H1 (cell line): ENCODE measurements at regions not wholly inside any gene's neighbourhood (a gene's known extent, or its start where the extent isn't known, plus 50 kb on each side); places are given as distances from the start of the nearest gene placed in this dataset.

Experiments
- CTCF ChIA-PET: fragments of 300-600 bp; sonication (Branson Sonifier 250); formaldehyde crosslinking; loops from one replicate; lab custom pipeline; 2021; ENCODE audit not compliant: partially characterized antibody; lab: Charles Lee
- POLR2A ChIA-PET: fragments of 300-600 bp; sonication (Branson Sonifier 250); formaldehyde crosslinking; loops from one replicate; lab custom pipeline; 2021; ENCODE audit warnings: inconsistent platforms; ENCODE audit not compliant: partially characterized antibody; lab: Charles Lee
- DNase-seq, 2 experiments: peaks; one replicate each; pipeline versions ENCODE4 v3.0.0 to v3.0.0-alpha.2; 2010 to 2022; ENCODE audit warnings: low spot score in 2 of 2, low read depth in 1 of 2, mixed read lengths in 1 of 2
- FAIRE-seq: peaks from 2 replicates; lab custom pipeline; 2011; peaks lifted over from hg19 to GRCh38; lab: Jason Lieb, UNC
- H2AFZ ChIP-seq: 2 replicates; pipeline ENCODE4 v1.8.1; 2012; ENCODE audit warnings: low read length, inconsistent platforms
- H2AK5ac ChIP-seq: 2 replicates; pipeline ENCODE4 v1.6.1; 2013; ENCODE audit warnings: low read depth, low read length
- H2BK120ac ChIP-seq: replicated peaks from 2 replicates; pipeline ENCODE3; 2013; ENCODE audit warnings: low read depth, low read length, inconsistent platforms
- H2BK12ac ChIP-seq: 2 replicates; pipeline ENCODE4 v1.6.1; 2013; ENCODE audit warnings: low read depth, low read length
- H2BK15ac ChIP-seq: 2 replicates; pipeline ENCODE4 v1.6.1; 2013; ENCODE audit warnings: low read length
- H2BK20ac ChIP-seq: 2 replicates; pipeline ENCODE4 v1.6.1; 2013; ENCODE audit warnings: low read length
- H2BK5ac ChIP-seq: 2 replicates; pipeline ENCODE4 v1.6.1; 2013; ENCODE audit warnings: low read depth, low read length
- H3K14ac ChIP-seq: 2 replicates; pipeline ENCODE4 v1.6.1; 2013; ENCODE audit warnings: inconsistent platforms; ENCODE audit not compliant: insufficient read length
- H3K18ac ChIP-seq: 2 replicates; pipeline ENCODE4 v1.6.1; 2013; ENCODE audit warnings: low read length; ENCODE audit errors: extremely low read depth
- H3K23ac ChIP-seq: 2 replicates; pipeline ENCODE4 v1.6.1; 2013; ENCODE audit warnings: inconsistent platforms; ENCODE audit not compliant: insufficient read length
- H3K23me2 ChIP-seq: 2 replicates; pipeline ENCODE4 v1.6.1; 2013; ENCODE audit warnings: low read depth, low read length
- H3K27ac ChIP-seq: 2 replicates; pipeline ENCODE4 v1.6.1; 2011; ENCODE audit warnings: low read depth, low read length, inconsistent platforms
- H3K27me3 ChIP-seq, 4 experiments: replicated peaks in 1 of 4; 1 replicate in 1 of 4; 2 replicates in 3 of 4; pipeline versions ENCODE4 v1.6.1 to v1.8.1; 2011 to 2013; ENCODE audit warnings: low read length in 3 of 4, mild to moderate bottlenecking in 3 of 4, inconsistent platforms in 2 of 4, mixed read lengths in 2 of 4, moderate library complexity in 1 of 4; ENCODE audit not compliant: control insufficient read depth in 3 of 4, insufficient read depth in 3 of 4; ENCODE audit errors: extremely low read depth in 1 of 4
- H3K36me3 ChIP-seq, 4 experiments: 2 replicates each; pipeline versions ENCODE4 v1.6.1 to v1.8.1; 2011 to 2013; ENCODE audit warnings: mild to moderate bottlenecking in 4 of 4, low read length in 3 of 4, moderate library complexity in 2 of 4, control low read depth in 1 of 4, inconsistent platforms in 1 of 4; ENCODE audit not compliant: insufficient read depth in 4 of 4, control insufficient read depth in 2 of 4
- H3K4ac ChIP-seq: replicated peaks from 2 replicates; pipeline ENCODE3; 2013; ENCODE audit warnings: low read length, low read depth, mixed read lengths, inconsistent platforms; ENCODE audit not compliant: insufficient read length
- H3K4me1 ChIP-seq, 4 experiments: replicated peaks in 1 of 4; 1 replicate in 1 of 4; 2 replicates in 3 of 4; pipeline versions ENCODE4 v1.6.1 to v1.8.1; 2011 to 2013; ENCODE audit warnings: low read length in 3 of 4, inconsistent platforms in 2 of 4, mixed read lengths in 1 of 4; ENCODE audit not compliant: insufficient read depth in 4 of 4, control insufficient read depth in 3 of 4
- H3K4me2 ChIP-seq, 2 experiments: 2 replicates each; pipeline versions ENCODE4 v1.6.1 to v1.8.1; 2011 to 2013; ENCODE audit warnings: low read depth in 2 of 2, low read length in 2 of 2, control low read depth in 1 of 2, inconsistent platforms in 1 of 2, mild to moderate bottlenecking in 1 of 2; ENCODE audit not compliant: insufficient read depth in 1 of 2
- H3K4me3 ChIP-seq, 4 experiments: fragments of 200-600, 300-600 bp in 1 of 4; sonication (generic), shearing (Covaris generic), sonication (Bioruptor Twin) in 1 of 4; 2 replicates each; pipeline versions ENCODE4 v1.5.1 to v1.8.1; 2011 to 2016; ENCODE audit warnings: low read length in 4 of 4, low read depth in 3 of 4, control low read depth in 2 of 4, inconsistent platforms in 2 of 4, mild to moderate bottlenecking in 2 of 4, mixed read lengths in 1 of 4, moderate library complexity in 1 of 4; ENCODE audit not compliant: insufficient read depth in 2 of 4; ENCODE audit errors: extremely low read depth in 1 of 4
- H3K56ac ChIP-seq: replicated peaks from 2 replicates; pipeline ENCODE3; 2013; ENCODE audit warnings: low read depth, mild to moderate bottlenecking, mixed read lengths, low read length, inconsistent platforms; ENCODE audit not compliant: insufficient read length
- H3K79me1 ChIP-seq: 2 replicates; pipeline ENCODE4 v1.6.1; 2013; ENCODE audit warnings: low read depth, low read length, control low read depth
- H3K79me2 ChIP-seq, 2 experiments: 2 replicates each; pipeline versions ENCODE4 v1.6.1 to v1.8.1; 2012 to 2013; ENCODE audit warnings: low read length in 2 of 2, mild to moderate bottlenecking in 2 of 2, inconsistent platforms in 1 of 2; ENCODE audit not compliant: insufficient read depth in 2 of 2, control insufficient read depth in 1 of 2
- H3K9ac ChIP-seq, 4 experiments: replicated peaks in 1 of 4; 1 replicate in 1 of 4; 2 replicates in 3 of 4; pipeline versions ENCODE4 v1.6.1 to v1.8.1; 2011 to 2013; ENCODE audit warnings: low read depth in 3 of 4, low read length in 3 of 4, control low read depth in 2 of 4, mild to moderate bottlenecking in 2 of 4, moderate library complexity in 2 of 4, inconsistent platforms in 1 of 4; ENCODE audit errors: extremely low read depth in 1 of 4
- H3K9me3 ChIP-seq, 2 experiments: 2 replicates each; pipeline versions ENCODE4 v1.6.1 to v1.8.1; 2012 to 2013; ENCODE audit warnings: mild to moderate bottlenecking in 2 of 2, moderate library complexity in 2 of 2, control low read depth in 1 of 2, inconsistent platforms in 1 of 2, low read depth in 1 of 2, low read length in 1 of 2, mixed read lengths in 1 of 2; ENCODE audit not compliant: insufficient read depth in 2 of 2
- H4K20me1 ChIP-seq, 2 experiments: replicated peaks in 1 of 2; 2 replicates each; pipeline versions ENCODE3 to v1.8.1; 2011 to 2013; ENCODE audit warnings: inconsistent platforms in 2 of 2, low read length in 2 of 2, mild to moderate bottlenecking in 1 of 2; ENCODE audit not compliant: insufficient read depth in 2 of 2, control insufficient read depth in 1 of 2
- H4K5ac ChIP-seq: 2 replicates; pipeline ENCODE4 v1.6.1; 2013; ENCODE audit warnings: low read length, low read depth, mixed read lengths, inconsistent platforms; ENCODE audit not compliant: insufficient read length
- H4K8ac ChIP-seq: 2 replicates; pipeline ENCODE4 v1.8.0; 2013; ENCODE audit warnings: mild to moderate bottlenecking, moderate library complexity, low read length, inconsistent platforms; ENCODE audit not compliant: insufficient read depth; ENCODE audit errors: extremely low read depth
- H4K91ac ChIP-seq: replicated peaks from 2 replicates; pipeline ENCODE3; 2013; ENCODE audit warnings: low read length, mixed read lengths, inconsistent platforms; ENCODE audit not compliant: insufficient read length
- CEBPB ChIP-seq: IDR thresholded peaks from 2 replicates; pipeline ENCODE4 v1.6.1; 2012; ENCODE audit warnings: low read depth, low read length
- CHD2 ChIP-seq: IDR thresholded peaks from 2 replicates; pipeline ENCODE4 v1.6.1; 2012; ENCODE audit warnings: low read length, improper control_type of control experiment
- CREB1 ChIP-seq: IDR thresholded peaks from 2 replicates; pipeline ENCODE4 v1.6.1; 2012; ENCODE audit warnings: inconsistent platforms
- E2F6 ChIP-seq: IDR thresholded peaks from 2 replicates; pipeline ENCODE4 v1.6.1; 2012; ENCODE audit warnings: inconsistent platforms
- EP300 ChIP-seq, 2 experiments: IDR thresholded peaks; 1 replicate in 1 of 2; 2 replicates in 1 of 2; pipeline ENCODE4 v1.6.1; 2011 to 2012; ENCODE audit warnings: low read depth in 2 of 2, low read length in 2 of 2, mild to moderate bottlenecking in 2 of 2, borderline replicate concordance in 1 of 2, inconsistent platforms in 1 of 2, moderate library complexity in 1 of 2
- GTF2F1 ChIP-seq: IDR thresholded peaks from 2 replicates; pipeline ENCODE4 v1.6.1; 2012; ENCODE audit warnings: low read depth, low read length, improper control_type of control experiment, borderline replicate concordance
- HDAC2 ChIP-seq, 2 experiments: fragments of 300-600 bp in 1 of 2; sonication (generic) in 1 of 2; IDR thresholded peaks; 2 replicates each; pipeline ENCODE4 v1.6.1; 2011 to 2012; ENCODE audit warnings: low read depth in 2 of 2, low read length in 2 of 2, mild to moderate bottlenecking in 2 of 2, moderate library complexity in 2 of 2, borderline replicate concordance in 1 of 2, inconsistent platforms in 1 of 2
- NANOG ChIP-seq: IDR thresholded peaks from 2 replicates; pipeline ENCODE4 v1.6.1; 2011; ENCODE audit warnings: low read length, low read depth, mild to moderate bottlenecking, inconsistent platforms; ENCODE audit not compliant: insufficient read depth, poor library complexity, severe bottlenecking
- PHF8 ChIP-seq: fragments of 200-600 bp; sonication (generic); conservative IDR thresholded peaks from 2 replicates; pipeline ENCODE4 v1.7.1; 2012; ENCODE audit warnings: low read depth, mild to moderate bottlenecking, inconsistent platforms, low read length, moderate library complexity
- POU5F1 ChIP-seq: IDR thresholded peaks from 2 replicates; pipeline ENCODE4 v1.6.1; 2011; ENCODE audit warnings: low read depth, mild to moderate bottlenecking, low read length, moderate library complexity
- RXRA ChIP-seq: IDR thresholded peaks from 2 replicates; pipeline ENCODE4 v1.6.1; 2011; ENCODE audit warnings: low read depth, mild to moderate bottlenecking, low read length, moderate library complexity; ENCODE audit not compliant: insufficient read depth
- SP4 ChIP-seq: IDR thresholded peaks from 2 replicates; pipeline ENCODE4 v1.6.1; 2012; ENCODE audit warnings: low read length, inconsistent platforms
- USF2 ChIP-seq: IDR thresholded peaks from 2 replicates; pipeline ENCODE4 v1.6.1; 2011; ENCODE audit warnings: low read length, improper control_type of control experiment

- Histone ChIP-seq H3K27ac (no peak overlapping the region), H3K79me2 (no peaks in the 10 kb centered on the region), H3K79me1 (no peaks in the 10 kb centered on the region), H2AFZ (no peak overlapping the region), H3K4me3 (no peak overlapping the region), H3K27me3 (peaks cover 0 to 2% (median under 1%) of the 10 kb centered on the region in 4 experiments; a peak in 4 of 7 replicates), H3K56ac (no peak overlapping the region), H3K14ac (no peak overlapping the region), H3K4me2 (no peak overlapping the region), H2AK5ac (no peak overlapping the region), H2BK20ac (no peak overlapping the region), H4K8ac (no peak overlapping the region), H3K18ac (no peak overlapping the region), H4K20me1 (no peaks in the 10 kb centered on the region), H4K5ac (no peak overlapping the region), H2BK15ac (no peak overlapping the region), H2BK120ac (no peak overlapping the region), H2BK5ac (no peak overlapping the region), H3K4ac (no peak overlapping the region), H3K9ac (no peak overlapping the region), H2BK12ac (no peak overlapping the region), H3K23me2 (no peaks in the 10 kb centered on the region), H3K23ac (no peak overlapping the region), H4K91ac (no peak overlapping the region), H3K36me3 (no peaks in the 10 kb centered on the region), H3K4me1 (peaks cover 0 to 3% (median under 1%) of the 10 kb centered on the region in 4 experiments; a peak in 2 of 7 replicates), H3K9me3 (no peaks in the 10 kb centered on the region)
- no peak for FAIRE-seq
- CTCF ChIA-PET: no interaction called here
- DNase-seq: no peak
- TF ChIP-seq CREB1: no peak
- TF ChIP-seq POU5F1: no peak
- TF ChIP-seq PHF8: no peak
- TF ChIP-seq E2F6: no peak
- no peak for TF ChIP-seq USF2
- TF ChIP-seq NANOG: no peak
- no peak for TF ChIP-seq CEBPB
- TF ChIP-seq HDAC2 (IDR thresholded peaks at IDR 0.05; ENCODE audit: borderline replicate concordance in 1 of 2, low read depth in 2 of 2, low read length in 2 of 2): no peak
- TF ChIP-seq CHD2: no peak
- TF ChIP-seq GTF2F1: no peak
- no peak for TF ChIP-seq SP4
- no peak for TF ChIP-seq EP300 (IDR thresholded peaks at IDR 0.05; ENCODE audit: borderline replicate concordance in 1 of 2, low read depth in 2 of 2, low read length in 2 of 2)
- no peak for TF ChIP-seq RXRA
- POLR2A ChIA-PET: interaction anchor here (0.6 kb wide), 1 partner anchor 18 kb away, joined by 3 read pairs; no protein-coding TSS in a partner anchor
Observed at GRCh38 chr5:67393211-67393610, 196.6 kb upstream of the CD180 start.
